GM12878 (cell line): ENCODE measurements at regions not wholly inside any gene's neighbourhood (a gene's known extent, or its start where the extent isn't known, plus 50 kb on each side); places are given as distances from the start of the nearest gene placed in this dataset.

Experiments
- BHLHE40 ChIP-seq, 2 experiments: fragments of 450-650 bp in 1 of 2; IDR thresholded peaks; 2 replicates each; pipeline ENCODE4 v1.6.1; 2011 to 2017; ENCODE audit warnings: low read depth in 2 of 2, borderline replicate concordance in 1 of 2, improper control_type of control experiment in 1 of 2, low read length in 1 of 2, mild to moderate bottlenecking in 1 of 2
- CBX3 ChIP-seq: fragments of 200-600 bp; sonication (generic); IDR thresholded peaks from 2 replicates; pipeline ENCODE4 v1.6.1; 2016; ENCODE audit warnings: low read depth, borderline replicate concordance
- FOXM1 ChIP-seq: IDR thresholded peaks from 2 replicates; pipeline ENCODE4 v1.6.1; 2012; ENCODE audit warnings: low read depth, mild to moderate bottlenecking, inconsistent platforms, low read length, moderate library complexity
- JUNB ChIP-seq: IDR thresholded peaks from 2 replicates; pipeline ENCODE4 v1.6.1; 2016; ENCODE audit warnings: antibody characterized with exemption, mild to moderate bottlenecking
- KDM1A ChIP-seq: fragments of 200-600 bp; sonication (generic); IDR thresholded peaks from 2 replicates; pipeline ENCODE4 v1.6.1; 2016; ENCODE audit warnings: borderline replicate concordance
- MEF2A ChIP-seq: IDR thresholded peaks from 2 replicates; pipeline ENCODE4 v1.6.1; 2011; ENCODE audit warnings: low read depth, mild to moderate bottlenecking, low read length, moderate library complexity; ENCODE audit not compliant: insufficient read depth
- NR2F1 ChIP-seq: fragments of 450-650 bp; conservative IDR thresholded peaks from 2 replicates; pipeline ENCODE4 v1.6.1; 2017; ENCODE audit warnings: mild to moderate bottlenecking
- PAX8 ChIP-seq: fragments of 450-650 bp; IDR thresholded peaks from 2 replicates; pipeline ENCODE4 v1.6.1; 2017; ENCODE audit warnings: mild to moderate bottlenecking, moderate library complexity
- RFX5 ChIP-seq: IDR thresholded peaks from 2 replicates; pipeline ENCODE4 v1.6.1; 2011; ENCODE audit warnings: low read depth, low read length, improper control_type of control experiment
- SIX5 ChIP-seq: IDR thresholded peaks from 2 replicates; pipeline ENCODE4 v1.6.1; 2011; ENCODE audit warnings: mild to moderate bottlenecking, low read depth, low read length, moderate library complexity; ENCODE audit not compliant: severe bottlenecking
- TCF7 ChIP-seq: IDR thresholded peaks from 2 replicates; pipeline ENCODE4 v1.6.1; 2014; ENCODE audit warnings: antibody characterized with exemption, borderline replicate concordance
- WRNIP1 ChIP-seq: IDR thresholded peaks from 2 replicates; pipeline ENCODE4 v1.6.1; 2011; ENCODE audit warnings: low read depth, low read length, improper control_type of control experiment, borderline replicate concordance
- ZNF217 ChIP-seq: fragments of 450-650 bp; IDR thresholded peaks from 2 replicates; pipeline ENCODE4 v1.6.1; 2017; ENCODE audit warnings: antibody characterized with exemption, mild to moderate bottlenecking
- ZNF24 ChIP-seq: fragments of 450-650 bp; IDR thresholded peaks from 2 replicates; pipeline ENCODE4 v1.6.1; 2017; ENCODE audit warnings: antibody characterized with exemption, mild to moderate bottlenecking
- TF ChIP-seq, protein P1 (sequence below): IDR thresholded peaks from 2 replicates; pipeline ENCODE4 v1.6.1; 2011; ENCODE audit warnings: borderline replicate concordance, low read depth, mild to moderate bottlenecking, moderate library complexity, mixed read lengths, low read length; ENCODE audit not compliant: insufficient read depth; ENCODE audit errors: extremely low read length
- TF ChIP-seq, protein P2 (sequence below): IDR thresholded peaks from 2 replicates; pipeline ENCODE4 v1.6.1; 2012; ENCODE audit warnings: low read depth, low read length, improper control_type of control experiment
- TF ChIP-seq, protein P3 (sequence below): fragments of 450-650 bp; IDR thresholded peaks from 2 replicates; pipeline ENCODE4 v1.6.1; 2018; ENCODE audit warnings: mild to moderate bottlenecking, low read depth, moderate library complexity; ENCODE audit not compliant: partially characterized antibody
- TF ChIP-seq, protein P4 (sequence below): fragments of 450-650 bp; IDR thresholded peaks from 2 replicates; pipeline ENCODE4 v1.6.1; 2017; ENCODE audit warnings: low read depth, mild to moderate bottlenecking, moderate library complexity
- TF ChIP-seq, protein P5 (sequence below): IDR thresholded peaks from 2 replicates; pipeline ENCODE4 v1.6.1; 2011; ENCODE audit warnings: mild to moderate bottlenecking, low read depth, low read length, moderate library complexity; ENCODE audit not compliant: insufficient replicate concordance
- TF ChIP-seq, protein P6 (sequence below): fragments of 450-650 bp; IDR thresholded peaks from 2 replicates; pipeline ENCODE4 v1.6.1; 2018; ENCODE audit warnings: borderline replicate concordance, mild to moderate bottlenecking; ENCODE audit not compliant: partially characterized antibody

DNA sequence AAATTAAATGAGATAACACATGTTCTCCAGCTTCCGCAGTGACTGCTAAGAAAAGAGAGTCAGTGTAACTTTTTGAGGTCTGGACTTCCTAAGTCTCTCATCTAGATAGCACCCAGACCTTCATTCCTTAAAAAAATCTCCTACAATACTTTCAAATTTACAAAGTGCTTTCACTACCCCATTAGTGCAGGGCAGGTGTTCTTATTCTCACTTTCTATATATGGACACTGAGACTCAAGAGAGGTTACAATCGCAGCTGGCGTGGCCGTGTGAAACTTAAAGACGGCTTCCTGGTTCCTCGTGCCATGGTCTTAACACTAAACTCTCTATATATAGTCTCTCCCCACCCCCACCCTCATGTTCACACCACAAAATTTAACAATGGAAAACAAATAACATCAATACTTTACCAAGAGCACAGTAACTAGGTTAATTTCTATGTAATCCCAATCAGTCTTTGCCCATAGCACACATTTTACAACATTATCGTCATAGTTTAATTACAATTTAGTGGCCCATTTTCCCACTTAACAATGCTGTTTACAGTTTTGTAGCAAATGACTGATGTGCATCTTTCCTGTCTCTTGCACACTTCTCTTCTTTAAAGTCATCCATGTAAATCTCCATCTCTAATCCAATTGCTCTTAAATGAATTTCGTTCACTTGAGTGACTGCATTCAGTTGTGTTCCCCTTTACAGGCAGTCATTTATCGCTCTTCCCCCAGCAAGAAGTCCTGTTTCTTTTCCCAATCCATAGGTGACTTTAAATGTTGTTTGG lies 78.8 kb upstream of the ARID1B start (continued):
- TF ChIP-seq, protein P1, sequence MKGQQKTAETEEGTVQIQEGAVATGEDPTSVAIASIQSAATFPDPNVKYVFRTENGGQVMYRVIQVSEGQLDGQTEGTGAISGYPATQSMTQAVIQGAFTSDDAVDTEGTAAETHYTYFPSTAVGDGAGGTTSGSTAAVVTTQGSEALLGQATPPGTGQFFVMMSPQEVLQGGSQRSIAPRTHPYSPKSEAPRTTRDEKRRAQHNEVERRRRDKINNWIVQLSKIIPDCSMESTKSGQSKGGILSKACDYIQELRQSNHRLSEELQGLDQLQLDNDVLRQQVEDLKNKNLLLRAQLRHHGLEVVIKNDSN: no peak
- TF ChIP-seq RFX5 (no peak), FOXM1 (no peak), WRNIP1 (no peak), JUNB (peak; percentile 91), TCF7 (peak; percentile 82), KDM1A (no peak), PAX8 (0 out of 2 replicates have a peak, but pooled peaks have one; percentile 29), NR2F1 (peak; percentile 83), ZNF24 (peak; percentile 84), SIX5 (no peak), ZNF217 (peak; percentile 94), MEF2A (peak; percentile 100), BHLHE40 (IDR thresholded peaks at IDR 0.05; ENCODE audit: borderline replicate concordance in 1 of 2, low read depth in 2 of 2, low read length in 1 of 2) (peak; percentile 93 to 95), CBX3 (no peak)
- TF ChIP-seq, protein P2, sequence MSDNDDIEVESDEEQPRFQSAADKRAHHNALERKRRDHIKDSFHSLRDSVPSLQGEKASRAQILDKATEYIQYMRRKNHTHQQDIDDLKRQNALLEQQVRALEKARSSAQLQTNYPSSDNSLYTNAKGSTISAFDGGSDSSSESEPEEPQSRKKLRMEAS: no peak
- TF ChIP-seq, protein P3, sequence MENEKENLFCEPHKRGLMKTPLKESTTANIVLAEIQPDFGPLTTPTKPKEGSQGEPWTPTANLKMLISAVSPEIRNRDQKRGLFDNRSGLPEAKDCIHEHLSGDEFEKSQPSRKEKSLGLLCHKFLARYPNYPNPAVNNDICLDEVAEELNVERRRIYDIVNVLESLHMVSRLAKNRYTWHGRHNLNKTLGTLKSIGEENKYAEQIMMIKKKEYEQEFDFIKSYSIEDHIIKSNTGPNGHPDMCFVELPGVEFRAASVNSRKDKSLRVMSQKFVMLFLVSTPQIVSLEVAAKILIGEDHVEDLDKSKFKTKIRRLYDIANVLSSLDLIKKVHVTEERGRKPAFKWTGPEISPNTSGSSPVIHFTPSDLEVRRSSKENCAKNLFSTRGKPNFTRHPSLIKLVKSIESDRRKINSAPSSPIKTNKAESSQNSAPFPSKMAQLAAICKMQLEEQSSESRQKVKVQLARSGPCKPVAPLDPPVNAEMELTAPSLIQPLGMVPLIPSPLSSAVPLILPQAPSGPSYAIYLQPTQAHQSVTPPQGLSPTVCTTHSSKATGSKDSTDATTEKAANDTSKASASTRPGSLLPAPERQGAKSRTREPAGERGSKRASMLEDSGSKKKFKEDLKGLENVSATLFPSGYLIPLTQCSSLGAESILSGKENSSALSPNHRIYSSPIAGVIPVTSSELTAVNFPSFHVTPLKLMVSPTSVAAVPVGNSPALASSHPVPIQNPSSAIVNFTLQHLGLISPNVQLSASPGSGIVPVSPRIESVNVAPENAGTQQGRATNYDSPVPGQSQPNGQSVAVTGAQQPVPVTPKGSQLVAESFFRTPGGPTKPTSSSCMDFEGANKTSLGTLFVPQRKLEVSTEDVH: no peak
- TF ChIP-seq, protein P4, sequence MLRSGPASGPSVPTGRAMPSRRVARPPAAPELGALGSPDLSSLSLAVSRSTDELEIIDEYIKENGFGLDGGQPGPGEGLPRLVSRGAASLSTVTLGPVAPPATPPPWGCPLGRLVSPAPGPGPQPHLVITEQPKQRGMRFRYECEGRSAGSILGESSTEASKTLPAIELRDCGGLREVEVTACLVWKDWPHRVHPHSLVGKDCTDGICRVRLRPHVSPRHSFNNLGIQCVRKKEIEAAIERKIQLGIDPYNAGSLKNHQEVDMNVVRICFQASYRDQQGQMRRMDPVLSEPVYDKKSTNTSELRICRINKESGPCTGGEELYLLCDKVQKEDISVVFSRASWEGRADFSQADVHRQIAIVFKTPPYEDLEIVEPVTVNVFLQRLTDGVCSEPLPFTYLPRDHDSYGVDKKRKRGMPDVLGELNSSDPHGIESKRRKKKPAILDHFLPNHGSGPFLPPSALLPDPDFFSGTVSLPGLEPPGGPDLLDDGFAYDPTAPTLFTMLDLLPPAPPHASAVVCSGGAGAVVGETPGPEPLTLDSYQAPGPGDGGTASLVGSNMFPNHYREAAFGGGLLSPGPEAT: peak; percentile 93; the same call in 1 of the 2 replicates
- TF ChIP-seq, protein P5, sequence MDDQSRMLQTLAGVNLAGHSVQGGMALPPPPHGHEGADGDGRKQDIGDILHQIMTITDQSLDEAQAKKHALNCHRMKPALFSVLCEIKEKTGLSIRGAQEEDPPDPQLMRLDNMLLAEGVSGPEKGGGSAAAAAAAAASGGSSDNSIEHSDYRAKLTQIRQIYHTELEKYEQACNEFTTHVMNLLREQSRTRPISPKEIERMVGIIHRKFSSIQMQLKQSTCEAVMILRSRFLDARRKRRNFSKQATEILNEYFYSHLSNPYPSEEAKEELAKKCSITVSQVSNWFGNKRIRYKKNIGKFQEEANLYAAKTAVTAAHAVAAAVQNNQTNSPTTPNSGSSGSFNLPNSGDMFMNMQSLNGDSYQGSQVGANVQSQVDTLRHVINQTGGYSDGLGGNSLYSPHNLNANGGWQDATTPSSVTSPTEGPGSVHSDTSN: no peak
- TF ChIP-seq, protein P6, sequence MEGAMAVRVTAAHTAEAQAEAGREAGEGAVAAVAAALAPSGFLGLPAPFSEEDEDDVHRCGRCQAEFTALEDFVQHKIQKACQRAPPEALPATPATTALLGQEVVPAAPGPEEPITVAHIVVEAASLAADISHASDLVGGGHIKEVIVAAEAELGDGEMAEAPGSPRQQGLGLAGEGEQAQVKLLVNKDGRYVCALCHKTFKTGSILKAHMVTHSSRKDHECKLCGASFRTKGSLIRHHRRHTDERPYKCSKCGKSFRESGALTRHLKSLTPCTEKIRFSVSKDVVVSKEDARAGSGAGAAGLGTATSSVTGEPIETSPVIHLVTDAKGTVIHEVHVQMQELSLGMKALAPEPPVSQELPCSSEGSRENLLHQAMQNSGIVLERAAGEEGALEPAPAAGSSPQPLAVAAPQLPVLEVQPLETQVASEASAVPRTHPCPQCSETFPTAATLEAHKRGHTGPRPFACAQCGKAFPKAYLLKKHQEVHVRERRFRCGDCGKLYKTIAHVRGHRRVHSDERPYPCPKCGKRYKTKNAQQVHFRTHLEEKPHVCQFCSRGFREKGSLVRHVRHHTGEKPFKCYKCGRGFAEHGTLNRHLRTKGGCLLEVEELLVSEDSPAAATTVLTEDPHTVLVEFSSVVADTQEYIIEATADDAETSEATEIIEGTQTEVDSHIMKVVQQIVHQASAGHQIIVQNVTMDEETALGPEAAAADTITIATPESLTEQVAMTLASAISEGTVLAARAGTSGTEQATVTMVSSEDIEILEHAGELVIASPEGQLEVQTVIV: no peak
